Suprapubic skin (tissue), 3 donors: ENCODE measurements at regions not wholly inside any gene's neighbourhood (a gene's known extent, or its start where the extent isn't known, plus 50 kb on each side); places are given as distances from the start of the nearest gene placed in this dataset.

Experiments used
- POLR2A ChIP-seq, 2 donors: fragments of 450-650 bp; IDR thresholded peaks; one replicate each; pipeline ENCODE4 v1.6.1; 2017; ENCODE audit warnings: antibody characterized with exemption in 2 of 2, mild to moderate bottlenecking in 2 of 2, moderate library complexity in 2 of 2
- TF ChIP-seq, protein P1 (sequence below), 2 donors: fragments of 200-600 bp in 1 of 2; fragments of 450-650 bp in 1 of 2; sonication (generic) in 1 of 2; IDR thresholded peaks; one replicate each; pipeline ENCODE4 v1.5.1; 2016 to 2019; ENCODE audit warnings: antibody characterized with exemption in 2 of 2, mild to moderate bottlenecking in 1 of 2, moderate library complexity in 1 of 2

DNA sequence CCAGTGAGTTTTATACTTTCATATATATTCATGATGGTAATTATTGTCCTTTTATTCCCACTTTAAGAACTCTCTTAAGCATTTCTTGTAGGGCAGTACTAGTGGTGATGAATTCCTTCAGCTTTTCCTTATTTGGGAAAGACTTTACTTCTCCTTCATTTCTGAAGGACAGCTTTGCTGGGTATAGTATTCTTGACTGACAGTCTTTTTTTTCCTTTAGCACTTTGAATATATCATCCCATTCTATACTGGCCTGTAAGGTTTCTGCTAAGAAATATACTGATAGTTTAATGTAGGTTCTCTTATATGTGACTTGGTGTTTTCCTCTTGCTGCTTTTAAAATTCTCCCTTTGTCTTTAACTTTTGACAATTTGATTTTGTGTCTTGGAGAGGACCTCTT lies 109.0 kb upstream of the FSTL4 start:
- TF ChIP-seq, protein P1, sequence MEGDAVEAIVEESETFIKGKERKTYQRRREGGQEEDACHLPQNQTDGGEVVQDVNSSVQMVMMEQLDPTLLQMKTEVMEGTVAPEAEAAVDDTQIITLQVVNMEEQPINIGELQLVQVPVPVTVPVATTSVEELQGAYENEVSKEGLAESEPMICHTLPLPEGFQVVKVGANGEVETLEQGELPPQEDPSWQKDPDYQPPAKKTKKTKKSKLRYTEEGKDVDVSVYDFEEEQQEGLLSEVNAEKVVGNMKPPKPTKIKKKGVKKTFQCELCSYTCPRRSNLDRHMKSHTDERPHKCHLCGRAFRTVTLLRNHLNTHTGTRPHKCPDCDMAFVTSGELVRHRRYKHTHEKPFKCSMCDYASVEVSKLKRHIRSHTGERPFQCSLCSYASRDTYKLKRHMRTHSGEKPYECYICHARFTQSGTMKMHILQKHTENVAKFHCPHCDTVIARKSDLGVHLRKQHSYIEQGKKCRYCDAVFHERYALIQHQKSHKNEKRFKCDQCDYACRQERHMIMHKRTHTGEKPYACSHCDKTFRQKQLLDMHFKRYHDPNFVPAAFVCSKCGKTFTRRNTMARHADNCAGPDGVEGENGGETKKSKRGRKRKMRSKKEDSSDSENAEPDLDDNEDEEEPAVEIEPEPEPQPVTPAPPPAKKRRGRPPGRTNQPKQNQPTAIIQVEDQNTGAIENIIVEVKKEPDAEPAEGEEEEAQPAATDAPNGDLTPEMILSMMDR (IDR thresholded peaks at IDR 0.05): no peak
- no peak for TF ChIP-seq POLR2A (IDR thresholded peaks at IDR 0.05)
